ENCODE measurements at regions not wholly inside any gene's neighbourhood (a gene's known extent, or its start where the extent isn't known, plus 50 kb on each side); places are given as distances from the start of the nearest gene placed in this dataset.
A peak's percentile ranks its signal among the peaks of the same experiment; 100 is the strongest.
"Not testable (repeated sequence)": the region's sequence is repeated elsewhere in the genome, so short reads cannot be mapped to it uniquely, and the experiment has no call there.

DNA sequence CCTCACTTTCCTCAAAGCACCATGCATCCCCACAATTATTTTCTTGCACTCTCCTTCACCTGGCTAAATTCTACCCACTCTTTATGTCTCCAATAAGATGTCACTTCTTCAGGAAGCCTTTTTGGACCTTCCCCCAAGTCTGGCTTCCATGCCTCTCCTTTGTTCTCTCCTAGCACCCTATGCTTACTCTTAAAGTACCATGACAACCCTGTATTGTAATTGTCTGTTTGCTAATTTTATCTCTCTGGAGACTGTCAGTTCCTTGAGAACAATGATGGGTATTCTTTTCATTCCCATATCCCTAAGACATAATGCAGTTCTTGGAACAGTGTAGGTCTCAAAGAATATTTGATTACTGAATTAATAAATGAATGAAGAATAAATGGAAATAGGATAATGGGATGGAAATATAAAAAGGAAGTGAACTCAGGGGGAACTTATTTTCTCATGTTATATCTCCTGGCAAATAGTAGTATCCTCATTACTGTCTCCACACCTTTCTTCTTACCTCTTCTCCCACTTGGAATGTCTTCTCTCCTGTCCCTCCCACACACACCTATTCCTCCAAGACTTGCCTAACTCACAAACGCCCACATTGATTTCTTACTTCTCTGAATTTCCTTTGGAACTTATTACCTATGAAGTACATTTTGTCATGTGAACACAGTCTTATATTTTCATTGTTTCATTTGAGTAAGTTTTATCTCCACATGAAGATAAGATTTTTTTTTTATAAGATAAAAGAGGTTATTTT lies 499.1 kb downstream of the NFIB start:
- no peak for DNase-seq (ENCODE audit: low spot score)

DNA sequence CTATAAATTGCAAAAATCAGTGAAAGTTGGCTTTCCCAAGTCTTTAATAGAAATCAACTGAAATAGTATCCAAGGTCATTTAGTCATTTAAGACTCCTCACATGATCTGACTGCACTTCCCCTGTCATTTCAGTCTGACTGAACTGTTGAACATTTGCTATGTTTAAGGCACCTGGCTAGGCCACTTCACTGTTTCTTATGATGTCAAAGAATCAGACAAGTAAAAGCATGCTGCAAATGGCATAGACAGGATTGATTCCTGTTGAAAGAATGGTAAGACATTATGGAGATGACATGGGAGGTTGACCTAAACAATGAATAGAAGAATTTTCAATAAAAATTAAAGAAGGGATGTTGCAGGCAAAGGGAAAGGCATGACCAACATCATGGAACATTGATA lies 502.1 kb downstream of the NFIB start:
- no peak for DNase-seq (ENCODE audit: low spot score)

DNA sequence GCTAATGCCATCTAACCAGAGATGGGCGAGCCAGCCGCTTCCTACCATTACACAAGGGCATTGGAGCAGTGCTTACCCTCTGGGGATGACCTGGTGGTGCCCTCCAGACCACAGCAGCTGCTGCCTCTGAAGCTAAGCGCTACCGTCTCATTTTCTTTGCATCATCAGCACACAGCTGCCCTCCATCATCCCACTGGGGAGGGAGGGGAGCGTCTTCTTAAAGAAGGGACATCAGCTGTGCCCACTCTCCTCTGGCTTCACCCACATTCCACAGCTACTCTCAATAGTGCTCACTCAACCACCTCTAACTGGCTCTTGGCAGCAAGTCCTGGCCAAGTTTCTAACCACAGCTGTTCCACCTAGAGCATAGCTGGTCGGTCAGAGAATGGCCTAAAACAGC lies 503.4 kb downstream of the NFIB start:
- peak; percentile 77 for DNase-seq (ENCODE audit: low spot score)

- DNase-seq (ENCODE audit: low spot score) = no peak
These were observed 504.5 kb downstream of the NFIB start for GRCh38 chr9:13809401-13809800.

- no peak for DNase-seq (ENCODE audit: low spot score)
These were observed 506.8 kb downstream of the NFIB start for GRCh38 chr9:13807118-13807517.

GRCh38 chr9:13806714-13807113 lies 507.2 kb downstream of the NFIB start:
- DNase-seq (ENCODE audit: low spot score) = no peak

DNA sequence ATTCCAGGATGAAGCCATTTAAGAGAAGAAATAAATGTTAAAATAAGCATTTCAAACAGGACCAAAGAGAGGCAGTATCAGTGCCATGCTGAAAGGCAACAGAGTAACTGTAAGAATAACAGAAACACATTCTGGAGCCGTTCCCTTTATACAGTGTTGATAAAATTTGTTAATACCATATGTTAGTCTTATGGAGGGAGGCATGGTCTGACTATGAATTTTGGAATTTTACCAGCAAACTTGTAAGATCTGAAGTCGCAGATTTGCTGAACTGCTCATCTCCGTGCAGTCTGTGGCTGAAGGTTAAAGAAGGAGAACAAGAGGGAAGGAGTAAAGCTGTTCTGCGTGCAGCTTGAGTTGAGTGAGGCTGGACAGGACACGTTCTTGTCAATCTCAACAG lies 508.4 kb downstream of the NFIB start:
- DNase-seq (ENCODE audit: low spot score) = no peak

- no peak for DNase-seq (ENCODE audit: low spot score)
These were observed 509.4 kb downstream of the NFIB start for GRCh38 chr9:13804532-13804931.

- no peak for DNase-seq (ENCODE audit: low spot score)
These were observed 513.2 kb downstream of the NFIB start for GRCh38 chr9:13800776-13801175.

- DNase-seq (ENCODE audit: low spot score) = not testable (repeated sequence)
These were observed 516.2 kb downstream of the NFIB start for GRCh38 chr9:13797701-13798100.

DNA sequence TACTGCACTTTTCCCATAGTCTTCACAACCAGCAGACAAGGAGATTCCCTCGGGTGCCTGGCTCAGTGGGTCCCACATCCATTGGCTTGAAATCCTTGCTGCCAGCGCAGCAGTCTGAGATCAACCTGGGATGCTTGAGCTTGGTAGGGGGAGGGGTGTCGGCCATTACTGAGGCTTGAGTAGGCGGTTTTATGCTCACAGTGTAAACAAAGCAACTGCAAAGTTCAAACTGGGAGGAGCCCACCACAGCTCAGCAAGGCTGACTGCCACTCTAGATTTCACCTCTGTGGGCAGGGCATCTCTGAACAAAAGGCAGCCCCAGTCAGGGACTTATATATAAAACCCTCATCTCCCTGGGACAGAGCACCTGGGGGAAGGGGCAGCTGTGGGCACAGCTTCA lies 512.3 kb upstream of the MPDZ start:
- no peak for DNase-seq (ENCODE audit: low spot score)

GRCh38 chr9:13790055-13790454 lies 510.6 kb upstream of the MPDZ start:
- DNase-seq (ENCODE audit: low spot score) = no peak

- no peak for DNase-seq (ENCODE audit: low spot score)
These were observed 507.8 kb upstream of the MPDZ start for GRCh38 chr9:13787234-13787833.

DNA sequence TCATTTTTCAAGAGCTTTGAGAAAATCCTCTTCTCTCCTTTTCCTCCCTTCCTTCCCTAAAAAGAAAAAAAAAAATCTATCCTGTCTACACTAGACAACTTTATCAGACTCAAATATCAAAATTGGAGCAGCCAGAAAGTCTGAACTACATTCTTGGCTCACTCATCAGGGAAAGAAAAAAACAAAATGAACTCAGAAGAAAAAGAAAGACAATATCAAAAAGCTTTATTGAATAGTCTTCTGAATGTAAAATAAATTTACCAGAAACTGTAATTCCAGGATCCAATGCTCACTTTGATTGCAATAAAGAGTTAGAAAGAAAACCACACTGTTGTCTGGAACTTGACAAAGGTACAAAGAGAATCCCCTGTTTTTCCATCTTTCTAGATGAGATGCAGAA lies 507.2 kb upstream of the MPDZ start:
- no peak for DNase-seq (ENCODE audit: low spot score)

- DNase-seq (ENCODE audit: low spot score) = no peak
These were observed 506.6 kb upstream of the MPDZ start for GRCh38 chr9:13786131-13786530.

DNA sequence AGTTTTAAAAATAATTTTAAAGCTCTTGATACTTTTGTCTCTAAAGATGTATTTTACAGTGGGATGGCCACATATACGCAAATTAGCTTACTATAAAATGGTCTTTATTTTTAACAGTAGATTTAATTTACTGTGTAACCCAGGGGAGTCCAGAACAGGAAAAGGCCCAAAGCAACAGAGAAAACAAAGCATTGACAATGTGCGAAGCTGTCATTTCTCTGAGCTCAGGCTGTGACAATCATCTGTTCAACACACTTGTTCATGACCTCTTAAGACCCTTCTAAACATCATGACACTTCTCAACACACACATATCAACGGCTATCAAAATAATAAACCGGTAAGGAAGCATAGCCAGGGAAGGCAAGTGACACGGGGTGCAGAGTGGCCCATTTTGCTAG lies 499.6 kb upstream of the MPDZ start:
- no peak for DNase-seq (ENCODE audit: low spot score)

DNA sequence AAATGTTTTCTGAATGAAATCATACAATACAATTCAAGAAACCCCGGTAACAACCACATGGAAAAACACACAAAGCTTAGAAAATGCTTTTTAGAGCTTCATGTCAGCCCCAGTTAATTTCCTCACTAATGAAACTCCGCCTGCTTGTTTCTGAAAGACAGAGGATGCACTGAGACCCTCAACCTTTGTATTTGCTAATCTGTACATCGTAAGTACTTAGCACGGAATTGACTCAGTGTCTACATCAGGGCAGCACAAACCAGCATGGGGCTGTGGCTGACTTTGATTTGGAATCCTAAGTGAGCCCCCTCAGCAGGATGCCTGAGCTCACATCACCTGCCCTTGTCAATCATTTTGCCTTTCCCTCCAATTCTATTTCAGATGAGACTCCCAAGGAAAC lies 499.1 kb upstream of the MPDZ start:
- DNase-seq (ENCODE audit: low spot score) = no peak

GRCh38 chr9:13770956-13771355 lies 491.5 kb upstream of the MPDZ start:
- no peak for DNase-seq (ENCODE audit: low spot score)

- no peak for DNase-seq (ENCODE audit: low spot score)
These were observed 490.1 kb upstream of the MPDZ start for GRCh38 chr9:13769641-13770040.

- DNase-seq (ENCODE audit: low spot score) = no peak
These were observed 489.5 kb upstream of the MPDZ start for GRCh38 chr9:13769006-13769405.

GRCh38 chr9:13762209-13762608 lies 482.7 kb upstream of the MPDZ start:
- no peak for DNase-seq (ENCODE audit: low spot score)

DNA sequence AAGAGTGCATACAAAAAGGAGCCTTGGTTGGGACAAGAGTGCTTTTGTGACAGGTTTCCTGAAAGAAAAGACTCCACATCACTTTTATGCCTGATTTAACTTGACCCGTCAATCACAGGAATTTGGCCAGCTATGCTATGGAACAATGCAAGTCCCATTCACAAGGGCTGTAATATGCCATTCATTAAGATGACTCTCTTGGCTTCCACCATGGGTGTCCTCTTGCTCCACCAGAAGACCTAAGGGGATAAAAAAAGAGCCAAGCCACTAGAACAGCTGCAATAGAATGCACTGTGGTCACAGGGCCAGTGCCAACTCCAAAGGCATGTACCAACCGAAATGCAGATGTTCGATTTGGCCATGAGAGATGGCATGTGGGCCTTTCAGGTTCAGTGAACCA lies 480.1 kb upstream of the MPDZ start:
- no peak for DNase-seq (ENCODE audit: low spot score)

- DNase-seq (ENCODE audit: low spot score) = no peak
These were observed 479.4 kb upstream of the MPDZ start for GRCh38 chr9:13758936-13759335.

DNA sequence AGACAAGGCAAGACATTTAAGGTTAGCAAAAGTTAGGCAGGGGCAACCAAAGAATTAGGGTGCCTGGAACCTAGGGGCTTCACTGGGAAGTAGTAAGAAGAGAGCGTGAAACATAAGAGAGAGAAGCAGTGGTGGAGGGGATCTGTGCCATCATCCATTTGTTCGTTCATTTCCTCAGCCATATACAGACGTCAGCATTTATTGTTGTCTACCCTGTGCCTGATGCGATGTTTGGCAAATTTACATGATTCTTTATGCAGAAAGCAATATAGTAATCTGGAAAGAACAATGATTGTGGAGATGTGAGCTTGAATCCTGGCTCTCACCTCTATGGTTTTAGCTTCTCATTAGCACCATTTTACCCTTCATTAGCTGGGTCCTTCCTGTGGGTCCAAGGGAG lies 477.5 kb upstream of the MPDZ start:
- no peak for DNase-seq (ENCODE audit: low spot score)

All from left forelimb (tissue), 1 donor.